ENCODE measurements at regions not wholly inside any gene's neighbourhood (a gene's known extent, or its start where the extent isn't known, plus 50 kb on each side); places are given as distances from the start of the nearest gene placed in this dataset.
"Not testable (repeated sequence)": the region's sequence is repeated elsewhere in the genome, so short reads cannot be mapped to it uniquely, and the experiment has no call there.

DNA sequence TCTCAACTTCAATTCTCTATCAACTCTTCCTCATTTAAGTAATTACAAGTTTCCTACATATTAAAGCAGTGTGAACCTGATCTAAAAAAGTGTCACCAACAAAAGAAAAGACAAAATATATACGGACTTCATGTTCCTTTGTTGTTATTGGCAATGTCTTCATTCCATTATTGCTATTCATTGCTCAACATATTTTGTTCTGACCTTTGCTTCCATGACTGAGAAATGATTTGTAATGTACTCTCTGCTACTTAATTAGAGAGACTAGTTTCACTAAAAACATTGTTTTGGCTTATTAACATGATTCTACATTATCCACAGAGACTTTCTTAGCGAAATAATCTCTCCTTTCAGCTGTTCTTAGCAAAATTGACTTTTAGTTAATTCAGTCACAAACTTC lies 657.2 kb upstream of the ROBO1 start:
- DNase-seq, result no peak

DNA sequence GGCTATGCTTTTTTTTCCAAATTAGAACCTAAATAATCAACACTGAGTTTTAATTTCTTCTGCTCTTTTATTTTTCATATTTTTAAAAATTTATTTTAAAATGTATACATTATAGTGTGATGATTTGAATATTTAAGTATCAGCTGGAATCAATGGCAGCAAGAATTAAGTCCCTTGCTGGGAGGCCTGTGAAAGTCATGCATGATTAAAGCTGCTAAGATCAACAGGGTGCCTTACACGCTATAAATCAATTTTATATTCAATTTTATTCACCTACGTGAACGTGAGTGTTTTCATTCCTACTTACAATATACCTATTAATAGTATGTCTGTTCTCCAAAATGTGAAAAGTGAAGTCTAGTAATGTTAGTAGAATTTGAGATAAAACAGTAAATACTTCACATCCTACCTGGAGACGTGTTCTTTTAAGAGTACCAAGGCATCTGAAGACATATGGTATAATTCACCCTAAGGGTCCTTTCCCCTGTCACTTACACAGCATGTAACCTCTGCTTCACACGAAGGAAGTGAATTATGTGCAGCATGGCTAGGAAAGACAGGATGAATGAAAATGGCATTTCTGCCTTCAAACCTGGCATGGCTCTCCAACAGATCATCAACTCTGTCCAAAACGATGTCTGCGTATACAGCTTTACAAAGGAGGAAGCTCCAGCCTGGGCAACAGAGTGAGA lies 640.4 kb upstream of the ROBO1 start:
- DNase-seq, result no peak

DNA sequence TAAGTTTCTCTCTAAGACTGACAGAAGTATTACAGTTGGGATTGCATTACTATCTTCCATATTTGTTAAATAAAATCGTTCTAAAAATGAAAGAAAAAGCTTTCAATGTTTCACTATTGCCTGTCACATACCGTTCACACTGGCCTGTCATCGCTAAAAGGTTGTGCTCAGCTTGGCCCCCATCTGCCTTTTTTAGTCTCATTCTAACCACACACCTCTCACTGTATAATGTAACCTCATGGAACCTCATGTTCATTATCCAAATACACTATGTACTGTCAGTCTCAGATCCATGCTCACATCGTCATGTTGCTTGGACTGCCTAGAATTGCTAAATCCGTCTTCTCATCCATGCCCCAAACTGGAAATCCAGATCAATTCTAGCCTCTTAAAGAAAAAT lies 637.8 kb upstream of the ROBO1 start:
- DNase-seq, result no peak

DNA sequence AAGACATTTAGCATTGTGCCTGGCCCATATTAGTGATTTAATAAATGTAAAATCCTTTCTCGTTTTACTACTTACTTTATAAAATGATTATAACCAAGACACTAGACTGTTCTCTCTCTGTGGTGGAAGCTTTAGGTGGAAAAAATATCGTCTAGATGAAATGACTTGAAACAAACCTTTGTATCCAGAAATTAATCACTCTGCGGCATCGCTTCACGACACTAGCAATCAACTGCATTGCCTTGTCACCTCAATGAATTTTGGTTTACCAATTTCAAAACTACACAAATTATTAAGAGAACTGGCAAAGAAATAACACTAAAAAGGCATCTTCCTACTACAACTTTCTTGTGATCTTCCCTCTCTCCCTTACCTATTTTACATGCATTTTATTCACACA lies 627.2 kb upstream of the ROBO1 start:
- no peak for DNase-seq

DNA sequence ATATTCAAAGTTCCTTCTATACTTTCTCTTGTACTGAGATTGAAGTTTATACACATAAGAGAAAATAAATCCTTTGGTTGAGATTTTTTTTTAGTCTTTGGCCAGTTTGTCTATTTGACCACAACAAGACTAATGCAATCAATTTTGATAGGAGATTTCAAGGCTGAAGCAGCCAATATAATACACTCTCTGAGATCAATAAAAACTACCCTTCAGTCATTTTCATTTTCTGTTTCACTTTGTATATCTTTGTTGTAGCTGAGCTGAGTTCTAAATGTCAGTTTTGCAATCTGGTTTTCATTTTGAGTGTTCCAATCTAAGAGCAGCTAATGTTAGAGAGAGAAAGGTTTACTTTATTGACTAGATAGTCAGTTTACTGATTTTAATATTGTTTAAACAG lies 623.8 kb upstream of the ROBO1 start:
- no peak for DNase-seq

DNA sequence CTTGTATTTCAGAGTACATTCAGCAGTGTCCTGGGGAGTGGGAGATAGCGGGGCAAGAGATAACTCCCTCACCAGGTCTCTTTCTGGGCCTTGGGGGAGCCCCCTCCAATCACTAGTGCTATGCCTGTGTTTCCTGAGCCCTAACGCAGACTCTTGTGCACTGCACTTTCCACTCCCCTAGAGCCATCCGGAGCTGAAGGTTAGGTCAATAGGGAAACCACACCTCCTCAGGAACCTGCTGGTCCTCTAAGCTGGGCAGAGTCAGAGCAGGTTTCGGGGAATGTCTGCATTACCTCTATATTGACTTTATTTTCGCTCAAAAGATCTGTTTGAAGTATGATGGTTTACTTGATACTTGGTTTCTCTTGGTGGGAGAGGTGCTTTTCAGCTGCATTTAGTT lies 617.0 kb upstream of the ROBO1 start:
- no peak for DNase-seq

DNA sequence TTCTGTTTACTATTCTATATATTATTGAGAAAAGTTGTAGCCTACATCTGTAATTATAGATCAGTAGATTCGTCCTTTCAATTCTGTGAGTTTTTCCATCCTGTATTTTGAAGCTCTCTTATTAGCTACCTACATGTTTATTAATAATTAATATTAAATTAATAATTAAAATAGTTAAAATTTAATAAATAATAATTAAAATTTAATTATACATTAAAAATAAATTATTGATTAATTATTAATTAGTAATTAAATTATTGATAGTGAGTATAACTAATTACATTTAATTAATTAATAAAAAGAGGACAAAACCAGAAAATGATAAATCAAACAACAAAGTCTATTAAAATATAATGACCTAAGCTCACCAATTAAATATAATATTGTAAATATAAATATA lies 606.6 kb upstream of the ROBO1 start:
- DNase-seq, result no peak

DNA sequence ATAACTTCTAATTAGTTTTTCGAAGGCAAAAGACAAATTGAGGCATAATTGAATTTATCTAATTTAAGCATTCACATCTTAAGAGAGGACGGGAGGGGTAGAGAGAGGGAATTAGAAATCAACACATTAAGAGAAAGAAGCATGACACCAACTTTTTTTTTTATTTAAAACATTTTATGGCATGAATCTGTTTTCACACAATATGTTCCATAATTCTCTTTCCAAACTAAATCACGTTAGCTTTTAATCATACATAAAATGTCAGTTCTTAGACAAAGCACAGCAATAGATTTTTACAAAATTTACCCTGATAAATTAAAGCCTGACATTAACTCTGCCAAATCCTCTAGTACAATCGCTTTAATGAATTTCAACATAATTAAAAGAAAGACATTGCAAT lies 600.8 kb upstream of the ROBO1 start:
- no peak for DNase-seq

DNA sequence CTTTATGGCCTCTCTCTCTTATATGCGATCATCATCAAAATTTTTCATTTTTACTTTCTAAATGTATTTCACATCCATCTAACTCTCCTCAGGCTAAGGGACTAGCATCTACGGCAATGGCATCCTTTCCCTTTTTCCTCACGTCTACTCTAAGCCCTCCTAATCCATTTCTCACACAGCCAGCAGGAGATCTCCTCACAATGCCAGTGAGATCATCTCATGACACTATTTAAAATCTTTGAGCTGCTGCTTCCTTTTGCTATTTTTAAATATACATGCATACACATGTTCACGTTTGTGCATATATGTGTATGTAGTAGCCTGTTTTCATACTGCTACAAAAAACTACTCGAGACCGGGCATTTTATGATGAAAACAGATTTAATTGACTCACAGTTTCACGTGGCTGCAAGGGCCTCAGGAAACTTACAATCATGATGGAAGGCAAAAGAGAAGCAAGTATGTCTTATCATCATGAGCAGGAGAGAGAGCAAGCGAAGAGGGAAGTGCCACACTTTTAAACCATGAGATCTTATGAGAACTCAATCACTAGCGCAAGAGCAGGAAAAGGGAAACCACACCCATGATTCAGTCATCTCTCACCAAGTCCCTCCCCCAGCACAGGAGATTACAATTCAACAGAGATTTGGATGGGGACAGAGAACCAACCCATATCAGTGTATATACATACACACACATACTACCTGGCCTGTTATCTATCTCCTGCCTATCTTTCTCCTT lies 599.2 kb upstream of the ROBO1 start:
- no peak for DNase-seq

DNA sequence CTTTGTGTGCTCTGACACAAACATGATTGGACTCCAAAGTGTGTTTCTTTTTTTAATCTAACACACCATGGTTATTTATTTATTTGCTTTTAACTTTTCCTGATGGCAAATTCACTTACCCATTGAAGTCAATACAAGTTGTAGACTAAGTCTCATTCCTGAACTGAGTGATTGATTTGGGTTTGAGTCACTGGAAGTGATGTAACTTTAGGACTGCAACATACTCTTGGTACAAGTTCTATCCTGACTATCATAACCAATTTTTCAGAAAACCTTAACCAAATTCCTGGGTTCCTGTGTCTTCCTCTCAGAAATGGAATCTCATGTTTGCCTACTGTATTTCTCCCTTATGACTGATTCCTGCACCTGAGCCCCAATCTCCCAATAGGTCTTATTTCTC lies 590.0 kb upstream of the ROBO1 start:
- no peak for DNase-seq

DNA sequence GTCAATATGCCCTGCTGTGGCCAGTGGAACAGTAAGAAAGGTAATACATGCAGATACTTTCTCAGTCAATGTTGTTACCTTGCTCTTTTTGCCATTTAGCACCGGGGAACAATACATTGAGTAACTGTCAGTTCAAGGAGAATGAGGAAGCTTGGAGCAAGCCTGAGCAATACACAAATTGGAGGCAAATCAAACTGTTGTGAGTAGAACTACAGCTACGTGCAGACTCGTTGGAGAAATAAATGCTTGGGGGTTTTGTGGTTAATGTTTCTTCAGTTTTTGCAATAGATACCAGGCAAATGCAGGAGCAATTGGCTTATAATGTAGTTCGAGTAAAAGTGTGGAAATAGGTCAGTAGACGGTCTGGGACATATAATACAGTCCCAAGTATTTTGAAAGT lies 587.3 kb upstream of the ROBO1 start:
- DNase-seq, result no peak

DNA sequence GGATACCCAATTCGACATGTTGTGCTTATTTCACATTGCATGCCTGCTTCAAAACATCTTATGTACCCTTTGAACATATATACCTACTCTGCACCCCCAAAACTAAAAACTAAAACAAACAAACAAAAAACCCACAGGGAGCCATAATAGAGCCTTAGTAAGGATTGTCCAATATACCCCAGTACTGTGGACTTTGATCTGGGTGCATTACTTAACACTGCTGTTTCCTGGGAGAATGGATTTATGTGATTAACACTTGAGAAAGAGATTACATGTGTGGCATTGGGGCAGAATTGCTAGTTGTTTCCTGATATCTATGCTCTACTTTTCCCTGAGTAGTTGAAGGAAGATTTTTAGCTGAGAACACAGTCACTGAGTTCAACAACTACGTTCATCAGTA lies 583.4 kb upstream of the ROBO1 start:
- no peak for DNase-seq

DNA sequence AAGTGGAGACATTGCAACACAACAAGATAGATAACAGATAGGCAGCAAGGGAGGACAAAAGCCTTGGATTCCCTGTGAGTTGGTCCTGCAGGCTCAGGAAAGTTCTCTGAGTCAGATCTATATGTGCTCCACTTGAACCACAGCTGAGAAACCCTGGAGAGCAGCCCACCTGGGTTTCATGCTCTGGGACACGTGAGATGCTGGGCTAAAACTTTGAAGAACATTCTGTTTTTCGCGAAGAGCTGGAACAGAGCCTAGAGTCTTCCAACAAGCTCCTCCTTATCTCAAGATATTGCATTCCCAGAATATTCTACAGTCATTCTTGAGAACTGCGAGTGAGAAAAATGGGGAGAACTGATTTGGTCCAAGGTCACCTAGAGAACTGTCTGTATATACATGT lies 583.0 kb upstream of the ROBO1 start:
- no peak for DNase-seq

DNA sequence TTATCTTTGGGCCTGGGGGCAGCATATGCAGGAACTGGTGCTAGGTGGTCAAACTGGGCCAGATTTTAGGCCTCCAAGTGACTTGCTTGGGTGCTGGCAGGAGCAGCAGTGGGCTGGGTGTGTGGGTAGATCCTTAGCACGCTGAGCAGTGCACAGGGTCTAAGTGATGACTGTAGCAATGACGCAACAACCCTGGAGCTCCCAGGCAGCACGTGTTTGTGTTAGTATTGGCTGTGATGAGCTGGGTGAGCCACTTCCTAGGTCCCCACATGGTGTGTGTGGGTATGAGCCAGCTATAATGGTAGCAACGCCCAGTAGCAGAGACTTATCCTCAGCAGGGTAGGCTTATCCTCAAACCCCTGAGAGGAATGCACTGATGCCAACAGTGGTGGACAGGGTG lies 570.6 kb upstream of the ROBO1 start:
- no peak for DNase-seq

DNA sequence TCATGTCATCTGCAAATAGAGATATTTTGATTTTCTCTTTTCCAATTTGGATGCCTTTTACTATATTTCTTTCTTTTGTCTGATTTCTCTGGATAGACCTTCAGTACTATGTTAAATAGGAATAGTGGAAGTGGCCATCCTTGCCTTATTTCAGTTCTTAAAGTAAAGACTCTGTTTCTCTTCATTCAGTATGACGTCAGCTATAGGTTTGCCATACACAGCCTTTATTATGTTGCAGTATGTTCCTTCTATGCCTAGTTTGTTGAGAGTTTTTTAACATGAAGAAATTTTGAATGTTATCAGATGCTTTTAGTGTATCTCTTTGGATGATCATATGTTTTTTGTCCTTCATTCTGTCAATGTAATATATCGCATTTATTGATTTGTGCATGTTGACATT lies 566.7 kb upstream of the ROBO1 start:
- no peak for DNase-seq

DNA sequence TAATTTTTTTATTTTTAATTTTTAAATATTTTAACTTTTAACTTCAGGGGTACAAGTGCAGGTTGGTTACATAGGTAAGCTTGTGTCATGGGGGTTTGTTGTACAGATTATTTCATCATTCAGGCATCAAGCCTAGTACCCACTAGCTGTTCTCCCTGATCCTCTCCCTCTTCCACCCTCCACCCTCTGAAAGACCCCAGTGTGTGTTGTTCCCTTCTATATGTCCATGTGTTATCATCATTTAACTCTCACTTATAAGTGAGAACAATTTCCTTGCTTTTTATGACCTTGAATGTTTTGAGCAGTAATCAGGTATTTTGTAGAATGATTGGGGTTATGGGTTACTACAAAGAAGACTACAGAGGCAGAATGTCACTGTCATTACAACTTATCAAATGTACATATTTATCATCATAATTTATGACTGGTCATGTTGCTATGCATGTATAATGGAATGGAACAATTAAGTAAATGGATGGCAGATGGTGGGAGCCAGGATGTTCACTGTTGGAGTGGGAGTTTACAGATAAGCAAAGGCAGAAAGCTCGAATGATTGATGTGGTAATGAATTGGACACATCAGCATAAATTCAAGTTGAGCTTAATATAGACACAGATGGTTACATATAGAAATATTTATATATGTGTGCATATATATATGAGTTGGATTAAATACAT lies 563.8 kb upstream of the ROBO1 start:
- no peak for DNase-seq

DNA sequence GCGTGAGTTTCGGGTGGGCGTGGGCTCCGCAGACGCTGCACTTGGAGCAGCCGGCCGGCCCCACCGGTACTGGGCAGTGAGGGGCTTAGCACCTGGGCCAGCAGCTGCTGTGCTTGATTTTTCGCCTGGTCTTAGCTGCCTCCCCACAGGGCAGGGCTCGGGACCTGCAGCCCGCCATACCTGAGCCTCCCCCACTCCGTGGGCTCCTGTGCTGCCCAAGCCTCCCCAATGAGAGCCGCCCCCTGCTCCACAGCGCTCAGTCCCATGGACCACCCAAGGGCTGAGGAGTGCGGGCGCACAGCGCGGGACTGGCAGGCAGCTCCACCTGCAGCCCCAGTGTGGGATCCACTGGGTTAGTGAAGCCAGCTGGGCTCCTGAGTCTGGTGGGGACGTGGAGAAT lies 546.7 kb upstream of the ROBO1 start:
- not testable (repeated sequence) for DNase-seq

DNA sequence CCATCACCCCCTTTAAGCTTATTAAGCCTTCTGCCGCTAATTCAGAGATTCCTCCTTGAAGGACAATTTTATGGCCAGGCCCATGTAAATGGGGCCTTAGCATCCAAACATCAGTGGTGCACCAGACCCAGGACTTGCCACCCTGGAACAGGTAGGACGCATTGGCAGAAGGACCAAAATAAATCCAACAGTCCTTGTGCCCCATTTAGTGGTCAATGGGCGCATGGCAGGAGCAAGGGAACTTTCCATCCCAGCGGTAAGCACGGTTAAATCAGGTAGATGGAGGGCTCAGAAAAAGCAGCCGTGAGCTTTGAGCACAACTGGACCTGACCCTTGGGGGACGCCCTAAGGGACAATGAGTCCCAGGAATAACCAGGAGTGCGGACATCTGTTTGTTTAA lies 540.8 kb upstream of the ROBO1 start:
- no peak for DNase-seq

DNA sequence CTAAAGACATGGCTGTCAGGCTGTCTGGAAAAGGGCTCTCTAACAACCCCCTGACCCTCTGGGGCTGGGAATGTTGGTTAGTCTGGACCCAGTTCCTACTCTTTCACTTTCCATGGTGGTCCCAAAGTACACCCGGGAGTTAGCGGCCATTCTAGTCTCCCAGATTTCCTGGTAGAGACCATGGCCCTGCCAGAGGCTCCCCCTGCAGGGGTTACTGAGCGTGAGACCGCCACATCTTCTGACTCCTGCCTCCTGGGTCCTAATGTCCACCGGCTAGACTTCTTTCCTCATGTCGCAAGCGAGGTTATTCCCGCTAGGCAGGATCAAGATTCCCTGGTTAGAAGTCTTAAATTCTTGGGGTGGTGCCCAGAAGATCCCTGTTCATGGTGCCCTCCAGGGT lies 540.0 kb upstream of the ROBO1 start:
- no peak for DNase-seq

DNA sequence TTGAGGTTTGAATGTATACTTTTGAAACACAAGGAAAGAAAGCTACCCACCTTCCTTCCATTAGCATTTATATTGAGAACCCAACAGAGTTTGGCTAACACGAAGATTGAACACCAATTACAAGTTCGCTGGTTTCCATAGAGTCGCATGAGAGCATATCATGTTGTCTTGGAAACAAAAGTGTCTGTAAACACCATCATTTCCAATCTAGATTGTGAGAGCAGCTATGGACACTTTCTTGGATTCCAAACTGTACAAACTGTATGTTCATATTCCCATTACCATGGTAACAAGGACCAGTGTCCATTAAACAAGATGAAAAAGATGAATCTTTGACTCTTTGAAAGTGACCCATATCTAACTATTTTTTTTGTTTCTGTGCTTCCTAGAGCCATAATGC lies 529.9 kb upstream of the ROBO1 start:
- no peak for DNase-seq

DNA sequence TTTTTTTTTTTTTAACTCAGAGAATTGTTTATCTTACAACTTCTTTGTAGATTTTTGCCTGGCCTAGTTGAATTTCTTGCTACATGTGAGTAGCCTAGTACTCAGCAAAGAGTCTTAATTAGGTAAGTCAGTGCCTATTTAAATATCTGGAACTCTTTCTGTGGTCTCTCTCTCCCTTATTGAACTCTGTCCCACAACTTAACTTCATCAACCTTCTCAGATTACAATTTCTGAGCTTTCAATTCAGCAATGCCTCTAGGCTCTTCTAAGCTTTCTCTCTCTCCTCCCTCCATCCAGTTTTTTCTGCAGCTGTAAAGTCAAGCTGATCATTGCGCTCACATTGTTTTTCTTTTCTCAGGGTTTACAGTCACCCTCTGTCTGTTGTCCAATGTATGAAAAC lies 517.6 kb upstream of the ROBO1 start:
- DNase-seq, result no peak

DNA sequence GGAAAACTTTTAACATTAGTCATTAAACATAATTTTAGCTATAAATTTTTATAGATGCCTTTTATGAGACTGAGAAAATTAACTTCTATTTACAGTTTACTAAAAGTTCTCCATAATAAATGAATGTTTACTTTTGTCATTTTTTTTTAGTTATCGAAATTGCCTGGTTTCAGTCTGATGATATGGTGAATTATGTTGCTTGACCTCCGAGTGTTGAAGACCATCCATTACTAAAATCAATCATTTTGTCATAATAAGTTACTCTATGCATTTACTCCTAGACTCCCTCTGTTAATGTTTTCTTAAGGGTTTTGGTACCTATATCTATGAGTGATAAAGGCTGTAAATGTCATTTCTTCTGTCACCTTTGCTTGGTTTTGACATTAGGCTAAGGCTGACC lies 516.0 kb upstream of the ROBO1 start:
- no peak for DNase-seq

DNA sequence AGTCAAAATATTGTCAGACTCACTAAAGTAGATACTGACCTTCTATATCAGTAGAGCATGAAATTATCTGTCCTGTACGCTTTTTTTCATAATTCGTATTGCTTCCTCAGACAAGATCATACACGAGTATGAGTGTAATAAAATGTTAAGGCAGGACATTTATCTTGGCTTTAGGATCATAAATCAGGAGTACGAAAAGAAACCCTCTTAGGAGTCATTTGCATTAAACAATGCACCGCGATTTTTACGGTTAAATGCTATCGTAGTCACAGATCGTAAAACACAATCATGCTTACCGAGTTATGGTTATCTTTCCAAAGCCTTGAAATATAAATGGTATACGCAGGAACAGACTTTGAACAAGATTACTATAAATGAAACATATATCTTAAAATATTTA lies 510.3 kb upstream of the ROBO1 start:
- no peak for DNase-seq

DNA sequence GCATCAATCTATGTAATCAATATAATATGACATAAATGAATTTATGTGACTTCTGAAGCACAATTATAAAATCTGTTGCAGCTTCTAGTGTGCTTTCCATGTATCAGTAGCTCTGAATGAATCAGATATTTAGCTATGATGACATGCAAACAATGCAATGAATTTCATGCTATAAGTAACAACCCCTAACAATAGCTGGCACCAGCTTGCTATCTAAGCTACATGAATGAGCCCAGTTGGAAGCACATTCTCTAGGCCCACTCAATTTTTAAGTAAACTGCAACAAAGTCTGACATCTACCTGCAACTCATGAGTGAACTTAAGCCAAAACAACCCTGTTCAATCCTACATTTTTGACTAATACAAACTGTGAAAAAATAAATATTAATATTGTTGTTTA lies 507.3 kb upstream of the ROBO1 start:
- no peak for DNase-seq

DNA sequence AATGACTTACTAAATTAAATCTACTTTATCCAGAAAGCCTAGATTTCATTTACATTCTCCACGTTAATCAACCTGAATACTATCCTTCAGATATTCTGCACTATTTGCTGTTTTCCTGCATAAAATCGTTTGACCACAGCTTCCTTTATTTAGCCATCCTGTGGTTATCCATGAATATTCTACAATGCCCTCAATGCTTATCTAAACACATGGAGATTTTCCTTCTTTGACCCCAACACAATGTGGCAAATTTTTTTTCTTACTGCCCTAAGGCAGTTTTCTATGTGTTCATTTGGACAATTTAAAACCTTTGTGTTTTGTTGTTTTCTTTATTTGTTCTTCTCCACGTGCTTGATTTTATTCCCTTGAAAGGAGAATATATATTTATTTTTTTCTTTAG lies 495.5 kb upstream of the ROBO1 start:
- no peak for DNase-seq

All from T1000 (cell line).